ENCODE measurements at regions not wholly inside any gene's neighbourhood (a gene's known extent, or its start where the extent isn't known, plus 50 kb on each side); places are given as distances from the start of the nearest gene placed in this dataset.

DNA sequence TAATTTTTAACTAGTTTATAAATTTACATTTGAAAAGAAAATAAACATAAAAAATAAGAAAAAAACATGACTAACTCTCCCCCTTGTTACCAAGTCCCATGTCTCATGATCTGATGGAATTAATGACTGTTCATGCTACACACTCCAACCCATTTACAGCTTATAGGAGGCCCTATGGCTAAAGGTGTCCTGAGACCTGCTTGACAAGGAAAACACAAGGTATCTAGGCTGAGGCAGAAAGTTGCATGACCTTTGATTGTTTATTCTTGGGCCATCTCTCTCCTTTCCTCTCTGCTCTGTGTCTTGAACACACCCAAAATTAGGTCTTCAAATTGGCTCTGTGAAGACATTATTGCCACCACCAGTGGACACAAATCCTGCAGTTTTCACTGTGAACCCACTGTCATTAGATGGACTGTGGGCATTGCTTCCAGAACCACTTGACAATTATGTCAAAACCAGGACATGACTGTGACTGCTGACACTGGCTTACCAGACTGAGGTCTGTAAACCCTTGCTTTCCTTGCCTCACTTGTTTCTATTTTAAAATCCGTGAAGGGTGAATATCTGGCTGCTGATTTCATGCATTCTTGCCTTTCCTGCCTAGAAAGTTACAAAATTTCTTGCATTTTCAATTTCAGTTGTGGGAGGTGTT, 386.5 kb upstream of the SPRY2 start:
- Histone ChIP-seq H3K9me2 (ENCODE audit: insufficient read depth, low read length) (no peaks in the 10 kb centered on the region), H3K79me2 (ENCODE audit: insufficient read depth, low read depth, low read length) (no peaks in the 10 kb centered on the region), H3K9me3 (ENCODE audit: low read length) (no peaks in the 10 kb centered on the region), H3K27ac (ENCODE audit: low read depth, low read length, poor library complexity, severe bottlenecking) (no peak overlapping the region), H3K36me3 (ENCODE audit: insufficient read depth, low read length) (no peaks in the 10 kb centered on the region), H3K4me3 (ENCODE audit: low read depth, low read length, poor library complexity, severe bottlenecking) (no peak overlapping the region), H3K4me1 (ENCODE audit: insufficient read depth, low read length, poor library complexity, severe bottlenecking) (no peaks in the 10 kb centered on the region), H2AFZ (ENCODE audit: low read length) (no peak overlapping the region), H3K4me2 (ENCODE audit: low read length) (no peak overlapping the region), H4K20me1 (ENCODE audit: insufficient read depth, low read length) (no peaks in the 10 kb centered on the region)
- TF ChIP-seq, protein P1, sequence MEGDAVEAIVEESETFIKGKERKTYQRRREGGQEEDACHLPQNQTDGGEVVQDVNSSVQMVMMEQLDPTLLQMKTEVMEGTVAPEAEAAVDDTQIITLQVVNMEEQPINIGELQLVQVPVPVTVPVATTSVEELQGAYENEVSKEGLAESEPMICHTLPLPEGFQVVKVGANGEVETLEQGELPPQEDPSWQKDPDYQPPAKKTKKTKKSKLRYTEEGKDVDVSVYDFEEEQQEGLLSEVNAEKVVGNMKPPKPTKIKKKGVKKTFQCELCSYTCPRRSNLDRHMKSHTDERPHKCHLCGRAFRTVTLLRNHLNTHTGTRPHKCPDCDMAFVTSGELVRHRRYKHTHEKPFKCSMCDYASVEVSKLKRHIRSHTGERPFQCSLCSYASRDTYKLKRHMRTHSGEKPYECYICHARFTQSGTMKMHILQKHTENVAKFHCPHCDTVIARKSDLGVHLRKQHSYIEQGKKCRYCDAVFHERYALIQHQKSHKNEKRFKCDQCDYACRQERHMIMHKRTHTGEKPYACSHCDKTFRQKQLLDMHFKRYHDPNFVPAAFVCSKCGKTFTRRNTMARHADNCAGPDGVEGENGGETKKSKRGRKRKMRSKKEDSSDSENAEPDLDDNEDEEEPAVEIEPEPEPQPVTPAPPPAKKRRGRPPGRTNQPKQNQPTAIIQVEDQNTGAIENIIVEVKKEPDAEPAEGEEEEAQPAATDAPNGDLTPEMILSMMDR (conservative IDR thresholded peaks at IDR 0.05; ENCODE audit: low read length) = no peak
- TF ChIP-seq EZH2phosphoT487 (IDR thresholded peaks at IDR 0.05; ENCODE audit: borderline replicate concordance, low read depth, low read length) = no peak
- intact Hi-C loops (cut with micrococcal nuclease; ENCODE audit: unreplicated experiment) = no loop called here
- CTCF ChIA-PET (ENCODE audit: unreplicated experiment) = no interaction called here
- POLR2A ChIA-PET = no interaction called here
- no peak for DNase-seq (ENCODE audit: low spot score)
- BruUV-seq (replicated peaks) = no TSS peak

DNA sequence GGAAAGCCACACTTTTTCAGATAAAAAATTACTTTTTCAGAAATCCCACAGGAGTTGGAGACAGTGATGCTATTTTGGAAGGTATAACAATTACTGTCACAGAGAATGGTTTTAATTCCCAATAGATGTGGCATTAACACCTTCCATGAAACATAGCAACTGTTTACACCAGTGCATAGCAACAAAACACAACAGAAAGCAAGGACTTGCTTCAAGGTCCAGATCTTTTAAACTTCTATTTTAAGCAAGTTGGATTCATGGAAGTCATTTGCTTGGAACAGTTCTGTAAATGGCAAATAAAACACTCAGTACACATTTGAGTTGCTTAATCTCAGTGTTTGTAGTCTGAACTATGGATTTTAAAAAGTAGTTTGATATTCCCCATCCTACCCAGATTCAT, 385.9 kb upstream of the SPRY2 start:
- no peaks in the 10 kb centered on the region for H3K4me1 ChIP-seq (ENCODE audit: insufficient read depth, low read length, poor library complexity, severe bottlenecking)
- H3K79me2 ChIP-seq (ENCODE audit: insufficient read depth, low read depth, low read length) = no peaks in the 10 kb centered on the region
- H3K4me2 ChIP-seq (ENCODE audit: low read length) = no peak overlapping the region
- no peaks in the 10 kb centered on the region for H3K9me2 ChIP-seq (ENCODE audit: insufficient read depth, low read length)
- H3K27ac ChIP-seq (ENCODE audit: low read depth, low read length, poor library complexity, severe bottlenecking) = no peak overlapping the region
- no peak overlapping the region for H3K4me3 ChIP-seq (ENCODE audit: low read depth, low read length, poor library complexity, severe bottlenecking)
- no peaks in the 10 kb centered on the region for H3K36me3 ChIP-seq (ENCODE audit: insufficient read depth, low read length)
- POLR2A ChIA-PET = no interaction called here
- TF ChIP-seq EZH2phosphoT487 (IDR thresholded peaks at IDR 0.05; ENCODE audit: borderline replicate concordance, low read depth, low read length) = no peak
- TF ChIP-seq, protein P1 (conservative IDR thresholded peaks at IDR 0.05; ENCODE audit: low read length) = no peak
- no peak overlapping the region for H2AFZ ChIP-seq (ENCODE audit: low read length)
- DNase-seq (ENCODE audit: low spot score) = no peak
- BruUV-seq (replicated peaks) = no TSS peak
- intact Hi-C loops (cut with micrococcal nuclease; ENCODE audit: unreplicated experiment) = no loop called here
- no peaks in the 10 kb centered on the region for H4K20me1 ChIP-seq (ENCODE audit: insufficient read depth, low read length)
- CTCF ChIA-PET (ENCODE audit: unreplicated experiment) = no interaction called here
- no peaks in the 10 kb centered on the region for H3K9me3 ChIP-seq (ENCODE audit: low read length)

DNA sequence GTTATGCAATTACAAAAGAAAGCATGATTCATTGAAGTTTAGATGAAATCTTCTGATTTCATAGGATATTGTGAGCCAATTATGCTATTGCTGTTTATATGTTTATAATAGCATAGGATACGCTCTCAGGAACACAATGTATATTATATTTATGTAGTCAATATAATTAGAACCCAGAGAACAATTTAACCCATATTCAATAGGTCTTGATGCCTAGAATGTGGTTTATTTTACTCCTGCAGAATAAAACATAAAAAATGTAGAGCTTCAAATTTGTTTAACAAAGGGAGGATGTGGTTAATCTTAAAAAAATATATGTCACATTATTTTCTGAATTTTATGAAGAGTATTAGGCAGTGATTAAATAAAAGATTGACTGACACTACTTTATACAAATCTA, 380.8 kb upstream of the SPRY2 start:
- intact Hi-C loops (cut with micrococcal nuclease; ENCODE audit: unreplicated experiment) = no loop called here
- H3K36me3 ChIP-seq (ENCODE audit: insufficient read depth, low read length) = no peaks in the 10 kb centered on the region
- H3K4me3 ChIP-seq (ENCODE audit: low read depth, low read length, poor library complexity, severe bottlenecking) = no peak overlapping the region
- H3K79me2 ChIP-seq (ENCODE audit: insufficient read depth, low read depth, low read length) = no peaks in the 10 kb centered on the region
- H3K4me2 ChIP-seq (ENCODE audit: low read length) = no peak overlapping the region
- ChIA-PET CTCF (ENCODE audit: unreplicated experiment) (no interaction called here), POLR2A (interaction anchor here (1.6 kb wide), 1 partner anchor 31 kb away, joined by 4 read pairs; no protein-coding TSS in a partner anchor)
- DNase-seq (ENCODE audit: low spot score) = no peak
- no peaks in the 10 kb centered on the region for H3K9me2 ChIP-seq (ENCODE audit: insufficient read depth, low read length)
- no peak for TF ChIP-seq EZH2phosphoT487 (IDR thresholded peaks at IDR 0.05; ENCODE audit: borderline replicate concordance, low read depth, low read length)
- TF ChIP-seq, protein P1 (conservative IDR thresholded peaks at IDR 0.05; ENCODE audit: low read length) = no peak
- H3K27ac ChIP-seq (ENCODE audit: low read depth, low read length, poor library complexity, severe bottlenecking) = no peak overlapping the region
- no peaks in the 10 kb centered on the region for H3K9me3 ChIP-seq (ENCODE audit: low read length)
- H2AFZ ChIP-seq (ENCODE audit: low read length) = no peak overlapping the region
- H3K4me1 ChIP-seq (ENCODE audit: insufficient read depth, low read length, poor library complexity, severe bottlenecking) = no peaks in the 10 kb centered on the region
- no peaks in the 10 kb centered on the region for H4K20me1 ChIP-seq (ENCODE audit: insufficient read depth, low read length)
- no TSS peak for BruUV-seq (replicated peaks)
